DMS53 (cell line): ENCODE measurements at regions not wholly inside any gene's neighbourhood (a gene's known extent, or its start where the extent isn't known, plus 50 kb on each side); places are given as distances from the start of the nearest gene placed in this dataset.
"Not testable (repeated sequence)": the region's sequence is repeated elsewhere in the genome, so short reads cannot be mapped to it uniquely, and the experiment has no call there.

Experiments used
- DNase-seq: peaks from one replicate; lab custom pipeline; 2025; lab: John Stamatoyannopoulos, UW

DNA sequence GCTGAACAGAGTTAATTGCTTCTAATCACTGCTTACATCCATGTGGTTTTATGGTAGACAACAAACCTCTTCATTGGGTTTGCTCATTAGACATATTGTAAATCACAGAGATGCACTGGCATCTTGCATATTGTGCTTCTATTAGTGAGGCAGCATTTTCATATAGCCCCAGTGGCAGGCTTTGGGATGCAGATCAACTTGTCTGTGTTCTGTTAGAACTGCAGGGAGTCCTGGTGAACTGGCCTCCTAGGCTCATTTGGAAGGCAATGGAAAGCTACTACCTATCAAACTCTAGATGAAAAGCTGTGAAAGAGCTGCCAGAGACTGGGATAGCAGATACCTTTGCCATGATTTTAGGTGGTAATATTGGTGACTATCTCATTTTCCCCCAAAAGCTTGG lies 108.8 kb downstream of the NAA11 start:
- DNase-seq: no peak

- DNase-seq: no peak
Measured at GRCh38 chr4:79213702-79214101, 112.2 kb downstream of the NAA11 start.

DNA sequence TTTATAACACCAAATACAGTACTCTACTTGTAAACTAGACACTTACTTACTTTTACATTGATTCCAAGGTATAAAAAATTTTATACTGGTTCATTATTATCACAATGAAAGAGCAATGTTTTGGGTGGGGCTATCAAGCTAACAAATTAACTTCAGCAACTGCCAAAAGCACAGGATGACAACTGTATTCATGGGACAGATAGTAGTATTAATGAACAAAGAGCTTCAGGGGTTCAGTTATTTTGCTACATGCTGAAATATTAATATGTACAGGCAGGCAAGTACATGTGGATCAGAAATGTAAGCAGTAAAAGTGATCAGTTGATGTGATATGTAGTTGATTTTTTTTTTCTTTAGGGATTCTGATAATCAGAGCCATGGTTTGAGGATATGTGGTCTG lies 112.9 kb downstream of the NAA11 start:
- DNase-seq: no peak

DNA sequence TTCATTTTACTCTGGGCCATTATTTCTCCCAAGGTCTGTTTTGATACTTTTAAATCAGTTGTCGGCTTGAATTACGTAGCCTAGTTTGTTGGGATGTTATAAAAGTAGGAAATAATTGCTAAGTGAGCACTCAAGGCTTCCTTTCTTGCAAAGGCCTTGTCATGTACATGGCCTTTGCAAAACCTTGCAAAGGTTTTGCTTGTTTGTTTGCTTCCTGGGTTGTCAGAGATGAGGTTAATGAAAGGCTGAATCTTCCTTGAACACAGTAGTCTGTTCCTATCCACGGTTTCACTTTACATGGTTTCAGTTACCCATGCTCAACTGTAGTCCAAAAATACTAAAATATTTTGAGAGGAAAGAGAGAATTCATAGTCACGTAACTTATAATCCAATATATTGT lies 113.5 kb downstream of the NAA11 start:
- no peak for DNase-seq

GRCh38 chr4:79211490-79211889 lies 114.4 kb downstream of the NAA11 start:
- no peak for DNase-seq

- DNase-seq: no peak
Measured at GRCh38 chr4:79210636-79211049, 115.2 kb downstream of the NAA11 start.

- DNase-seq: no peak
Measured at GRCh38 chr4:79209822-79210635, 115.8 kb downstream of the NAA11 start.

- DNase-seq: no peak
Measured at GRCh38 chr4:79209081-79209480, 116.8 kb downstream of the NAA11 start.

DNA sequence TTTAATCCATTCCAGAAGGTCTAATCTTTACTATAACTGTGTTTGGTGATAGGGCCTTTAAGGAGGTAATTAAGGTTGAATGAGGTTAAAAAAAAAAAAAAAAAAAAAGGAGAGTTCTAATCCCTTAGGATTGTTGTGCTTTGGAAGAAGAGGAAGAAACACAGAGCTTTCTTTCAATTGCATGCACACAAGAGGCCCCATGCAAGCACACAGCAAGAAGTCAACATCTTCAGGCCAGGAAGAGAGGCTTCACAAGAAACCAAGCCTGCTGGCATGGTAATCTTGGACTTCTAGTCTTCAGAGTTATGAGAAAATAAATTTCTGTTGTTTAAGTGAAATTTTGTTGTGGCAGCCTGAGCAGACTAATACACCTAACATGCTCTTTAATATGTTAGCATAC lies 118.6 kb downstream of the NAA11 start:
- DNase-seq: no peak

DNA sequence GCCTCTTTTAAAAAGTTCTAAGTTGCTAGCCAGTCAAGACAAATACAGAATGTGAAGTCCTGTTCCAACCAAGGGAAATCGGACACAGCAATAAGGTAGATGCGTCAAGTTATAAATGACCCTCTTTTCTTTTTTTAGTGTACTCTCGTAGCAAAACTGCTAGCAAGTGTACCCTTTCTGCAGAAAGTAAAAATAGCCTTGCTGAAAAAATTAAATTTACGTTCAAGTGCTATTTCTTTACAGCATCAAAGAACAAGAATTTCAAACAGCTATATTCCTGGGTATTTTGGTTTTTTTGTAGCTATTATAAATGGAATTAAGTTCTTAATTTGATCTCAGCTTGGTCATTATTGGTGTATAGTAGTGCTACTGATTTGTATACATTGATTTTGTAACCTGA lies 119.2 kb downstream of the NAA11 start:
- no peak for DNase-seq

DNA sequence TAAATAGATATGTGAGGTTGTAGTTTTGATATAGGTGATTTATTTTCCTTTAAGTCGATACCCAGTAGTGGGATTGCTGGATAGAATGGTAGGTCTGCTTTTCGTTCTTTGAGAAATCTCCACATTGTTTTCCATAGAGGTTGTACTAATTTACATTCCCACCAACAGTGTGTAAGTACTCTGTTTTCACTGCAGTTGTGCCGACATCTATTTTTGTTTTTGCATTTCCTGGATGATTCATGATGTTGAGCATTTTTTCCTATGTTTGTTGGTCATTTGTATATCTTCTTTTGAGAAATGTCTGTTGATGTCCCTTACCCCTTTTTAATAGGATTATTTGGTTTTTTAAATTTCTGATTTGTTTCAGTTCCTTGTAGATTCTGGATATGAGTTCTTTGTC lies 120.7 kb downstream of the NAA11 start:
- peak; percentile 2 for DNase-seq

GRCh38 chr4:79201971-79202370 lies 123.9 kb downstream of the NAA11 start:
- DNase-seq: peak; percentile 84

GRCh38 chr4:79199743-79200142 lies 126.1 kb downstream of the NAA11 start:
- DNase-seq: no peak

DNA sequence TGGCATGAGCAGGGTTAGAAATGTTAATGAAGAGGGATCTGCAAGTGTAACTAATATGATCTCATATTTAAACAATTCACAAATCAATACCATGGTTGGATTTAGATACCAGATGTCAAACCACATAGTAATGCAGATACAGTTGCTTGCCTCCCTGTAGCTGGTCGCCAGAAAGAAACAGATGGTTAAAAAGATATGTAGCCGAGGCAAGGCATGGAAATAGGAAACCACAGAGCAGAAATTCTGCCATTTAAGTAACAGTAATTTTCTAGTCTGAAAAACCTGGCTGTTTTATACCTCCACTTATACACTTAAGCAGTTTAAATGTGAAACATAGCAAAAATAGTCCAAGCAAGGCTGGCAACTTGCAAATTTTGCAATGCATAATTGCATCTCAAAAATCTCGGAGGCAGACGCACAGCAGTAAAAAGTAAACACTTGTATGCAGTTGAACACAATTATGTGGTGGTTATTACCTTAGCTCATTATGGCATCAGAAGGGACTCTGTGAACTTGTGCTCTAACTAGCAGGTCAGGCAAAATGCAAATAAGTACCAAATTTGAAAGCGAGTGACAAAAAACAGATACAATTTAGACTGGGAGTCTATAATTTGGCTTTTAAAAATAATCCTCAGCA lies 126.8 kb downstream of the NAA11 start:
- DNase-seq: no peak

GRCh38 chr4:79197275-79198009 lies 128.4 kb downstream of the NAA11 start:
- no peak for DNase-seq

DNA sequence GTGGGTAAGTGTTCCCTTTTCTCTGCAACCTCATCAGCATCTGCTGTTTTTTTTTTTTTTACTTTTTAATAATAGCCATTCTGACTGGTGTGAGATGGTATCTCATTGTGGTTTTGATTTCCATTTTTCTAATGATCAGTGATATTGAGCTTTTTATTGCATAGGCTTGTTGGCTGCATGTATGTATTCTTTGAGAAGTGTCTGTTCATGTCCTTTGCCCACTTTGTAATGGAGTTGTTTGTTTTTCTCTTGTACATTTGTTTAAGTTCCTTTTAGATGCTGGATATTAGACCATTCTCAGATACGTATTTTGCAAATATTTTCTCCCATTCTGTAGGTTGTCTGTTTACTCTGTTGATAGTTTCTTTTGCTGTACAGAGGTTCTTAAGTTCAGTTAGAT lies 134.6 kb downstream of the NAA11 start:
- DNase-seq: not testable (repeated sequence)

GRCh38 chr4:79185526-79186045 lies 140.3 kb downstream of the NAA11 start:
- no peak for DNase-seq

GRCh38 chr4:79184476-79184875 lies 141.4 kb downstream of the NAA11 start:
- no peak for DNase-seq

DNA sequence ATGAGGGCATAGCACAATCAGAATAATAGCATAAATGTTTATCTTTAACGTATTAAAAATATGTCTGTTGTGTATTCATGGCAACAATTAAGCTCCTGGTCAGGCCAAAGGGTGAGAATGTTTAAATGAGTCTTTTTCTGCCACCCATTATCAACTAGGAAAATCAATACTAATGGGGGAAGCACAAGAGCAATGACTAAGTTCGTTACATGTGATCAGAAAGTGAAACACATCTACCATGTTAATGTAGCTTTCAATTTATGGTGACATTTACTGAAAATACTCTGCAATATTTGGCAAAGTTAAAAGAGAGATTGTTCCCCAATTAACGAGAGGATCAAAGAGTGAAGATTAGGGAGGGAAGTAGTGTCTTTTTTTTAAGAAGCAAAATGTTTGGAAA lies 143.7 kb downstream of the NAA11 start:
- DNase-seq: no peak

GRCh38 chr4:79181190-79181589 lies 144.7 kb downstream of the NAA11 start:
- DNase-seq: no peak

DNA sequence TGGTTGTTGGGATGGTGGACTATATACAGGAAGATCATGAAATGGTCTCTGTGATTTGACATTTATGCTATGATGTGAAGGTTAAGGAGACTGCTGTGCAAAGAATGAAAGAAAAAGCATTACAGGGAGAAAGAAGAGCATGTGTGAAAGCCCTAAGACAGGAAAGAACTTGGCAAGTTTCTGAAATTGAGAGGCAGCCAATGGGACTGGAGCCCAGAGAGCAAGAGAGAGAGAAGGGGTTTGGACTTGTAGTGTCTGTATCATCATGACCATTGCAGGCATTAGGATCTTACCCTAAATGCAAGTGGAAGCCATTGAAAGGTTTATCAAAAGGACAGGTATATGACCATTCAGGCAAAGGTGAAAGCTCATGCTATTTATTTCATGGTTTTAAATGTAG lies 147.1 kb downstream of the NAA11 start:
- no peak for DNase-seq

GRCh38 chr4:79177388-79177787 lies 148.5 kb downstream of the NAA11 start:
- no peak for DNase-seq

DNA sequence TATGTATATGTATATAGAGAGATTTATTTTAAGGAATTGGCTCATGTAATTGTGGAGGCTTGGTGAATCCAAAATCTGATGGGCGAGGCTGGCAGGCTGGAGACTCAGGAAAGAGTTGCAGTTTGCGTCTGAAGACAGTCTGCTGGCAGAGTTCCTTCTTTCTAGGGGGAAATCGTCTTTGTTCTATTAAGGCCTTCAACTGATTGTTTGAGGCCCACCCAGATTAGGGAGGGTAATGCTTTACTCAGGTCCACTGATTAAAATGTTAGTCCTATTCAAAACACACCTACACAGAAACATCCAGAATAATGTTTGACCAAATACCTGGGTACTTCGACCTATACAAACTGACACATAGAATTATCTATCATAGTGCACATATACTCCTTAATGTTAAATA lies 149.5 kb downstream of the NAA11 start:
- DNase-seq: no peak
